Stimulated activated CD8-positive, alpha-beta memory T cell treated with anti-CD3 and anti-CD28 coated beads, Interleukin-15, amount 100 ng/mL, for 48 hours (primary cell): ENCODE measurements at regions not wholly inside any gene's neighbourhood (a gene's known extent, or its start where the extent isn't known, plus 50 kb on each side); places are given as distances from the start of the nearest gene placed in this dataset.

Source experiments
- DNase-seq, 2 donors: peaks; one replicate each; pipeline ENCODE4 v3.0.0-alpha.2; 2020; ENCODE audit warnings: low read depth in 2 of 2

DNA sequence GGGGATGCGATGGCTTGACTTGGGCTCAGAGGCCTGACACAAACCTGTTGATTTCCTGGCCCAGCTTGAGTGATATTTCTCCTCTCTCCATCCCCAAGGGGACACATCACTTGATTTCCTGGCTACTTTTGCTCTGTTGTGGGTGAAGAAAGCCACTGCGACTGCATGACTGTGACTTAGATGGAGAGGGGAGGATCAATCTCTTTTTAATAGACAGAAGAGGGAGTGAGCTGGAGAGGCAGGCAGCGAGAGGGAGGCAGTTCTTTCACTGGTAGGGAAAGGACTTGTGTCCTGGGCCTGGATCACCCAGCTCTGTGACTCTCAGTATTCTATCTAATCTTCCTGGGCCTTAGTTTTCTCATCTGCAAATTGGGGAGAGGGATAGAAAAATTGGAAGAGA is 189.8 kb upstream of the RGMA start:
- DNase-seq = no peak

DNA sequence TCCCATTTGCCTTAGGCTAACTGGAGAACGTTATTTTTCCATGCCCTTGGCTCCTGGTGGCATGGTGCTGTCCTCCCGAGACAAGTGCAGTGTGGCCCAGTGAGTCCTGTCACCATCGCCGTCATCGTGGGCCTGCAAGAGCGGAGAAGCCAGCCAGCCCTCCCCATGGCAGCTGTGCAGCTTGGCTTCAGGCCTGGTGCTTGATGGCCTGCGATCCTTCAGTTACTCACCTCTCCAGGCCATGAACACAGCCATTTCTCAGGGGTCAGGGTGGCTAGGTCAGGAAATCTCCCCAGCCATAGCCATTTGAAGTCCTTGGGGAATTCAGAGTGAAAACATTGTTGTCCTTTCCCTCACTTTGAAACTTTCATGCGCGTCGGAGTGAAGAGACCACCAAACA is 189.0 kb upstream of the RGMA start:
- DNase-seq = no peak

DNA sequence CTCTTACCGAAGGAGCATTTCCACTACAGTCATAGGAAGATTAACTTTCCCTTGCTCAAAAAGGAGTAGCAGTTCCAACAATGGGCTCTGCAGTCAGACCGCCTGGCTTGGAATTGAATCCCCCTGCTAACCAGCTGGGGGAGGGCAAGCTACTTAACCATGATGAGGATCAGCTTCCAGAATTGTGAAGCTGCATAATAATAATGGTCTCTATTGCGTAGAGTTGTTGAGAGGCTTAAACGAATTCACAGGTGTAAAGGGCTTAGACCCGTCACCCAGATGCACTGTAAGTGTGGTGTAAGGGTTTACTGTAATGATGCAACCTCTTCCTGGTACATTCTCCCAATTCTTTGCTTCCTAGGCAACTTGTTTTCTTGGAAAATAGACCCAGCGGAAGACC is 185.2 kb upstream of the RGMA start:
- DNase-seq = no peak

DNA sequence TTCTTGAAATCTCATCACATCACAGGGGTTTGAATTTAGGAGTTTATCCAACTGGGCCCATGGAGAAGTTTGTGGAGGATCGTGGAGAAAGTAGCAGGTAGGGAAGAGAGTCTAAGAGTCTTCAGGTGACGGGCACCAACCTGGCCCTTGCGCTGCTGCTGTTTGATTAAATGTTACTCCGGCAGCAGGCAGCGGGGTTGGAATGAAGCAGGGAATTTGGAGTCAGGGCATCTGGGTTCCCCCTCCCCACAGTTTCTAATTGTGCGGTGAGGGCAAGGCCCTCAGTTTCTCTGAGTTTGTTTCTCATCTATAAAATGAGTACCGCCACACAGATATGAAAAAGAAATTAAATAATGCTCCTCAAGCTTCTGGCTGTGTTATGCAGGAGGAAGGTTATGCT is 182.9 kb upstream of the RGMA start:
- DNase-seq = no peak

GRCh38 chr15:93270937-93271467 is 182.0 kb upstream of the RGMA start:
- no peak for DNase-seq

DNA sequence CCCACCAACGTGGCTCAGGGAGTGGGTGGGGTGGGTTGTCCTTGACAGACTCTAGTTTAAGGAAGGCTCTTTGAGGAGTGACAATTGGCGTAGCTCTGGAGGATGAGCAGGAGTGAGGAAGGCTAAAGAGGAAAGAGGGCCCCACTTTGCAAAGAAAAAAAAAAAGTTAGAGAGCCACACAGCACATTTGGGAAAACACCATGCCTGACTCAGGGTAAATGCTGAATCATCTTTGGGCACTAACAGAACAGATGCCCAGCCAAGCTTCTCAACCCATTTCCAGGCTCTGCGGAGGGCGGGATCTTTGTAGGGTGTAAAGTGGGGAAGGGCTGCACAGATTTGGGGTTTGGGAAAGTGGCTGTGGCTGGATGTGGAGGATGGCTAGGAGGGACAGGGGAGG is 179.1 kb upstream of the RGMA start:
- no peak for DNase-seq

GRCh38 chr15:93266291-93266690 is 177.3 kb upstream of the RGMA start:
- DNase-seq = no peak

GRCh38 chr15:93265111-93265556 is 176.1 kb upstream of the RGMA start:
- DNase-seq = no peak

GRCh38 chr15:93261845-93262244 is 172.8 kb upstream of the RGMA start:
- DNase-seq = no peak

- DNase-seq = no peak
Measured at GRCh38 chr15:93257920-93258319, 168.9 kb upstream of the RGMA start.

DNA sequence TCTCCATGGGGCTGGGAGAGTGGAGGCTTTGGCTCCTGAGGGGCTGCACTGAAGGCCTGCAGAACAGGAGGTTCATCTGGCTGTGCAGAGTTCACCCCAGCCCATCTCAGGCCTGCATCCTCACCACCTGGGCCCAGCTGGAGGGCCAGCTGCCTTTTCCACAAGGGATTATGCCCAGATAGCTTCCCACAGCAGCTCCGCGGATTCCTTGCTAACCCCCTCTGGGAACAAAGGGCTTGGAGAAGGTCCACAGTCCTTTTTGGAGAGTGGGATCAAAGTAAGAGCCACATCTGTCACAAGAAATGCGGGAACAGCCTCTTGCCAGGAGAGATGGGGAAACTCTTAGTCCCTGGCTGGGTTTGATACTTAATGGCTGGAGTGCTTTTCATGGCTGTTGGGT is 164.7 kb upstream of the RGMA start:
- DNase-seq = no peak

DNA sequence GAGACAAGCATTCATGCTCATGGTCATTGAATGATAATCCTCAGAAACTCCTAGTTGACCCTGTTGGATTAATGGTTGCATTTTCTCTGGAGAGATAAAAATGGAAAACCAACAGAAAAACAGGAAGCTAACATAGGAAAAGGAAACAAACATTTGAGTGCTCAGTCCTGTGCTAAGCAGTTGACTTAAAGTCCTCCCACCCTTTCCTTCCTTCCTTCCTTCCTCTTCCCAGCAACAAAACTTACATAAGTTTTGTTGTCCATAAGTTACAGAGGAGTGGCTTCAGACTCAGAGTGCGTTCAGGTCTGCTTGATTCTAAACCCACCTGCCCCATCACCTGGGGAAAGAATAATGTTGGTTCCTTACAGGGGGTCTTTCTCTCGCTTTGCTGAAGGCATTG is 163.8 kb upstream of the RGMA start:
- DNase-seq = no peak

- DNase-seq = no peak
Measured at GRCh38 chr15:93250950-93251349, 161.9 kb upstream of the RGMA start.

DNA sequence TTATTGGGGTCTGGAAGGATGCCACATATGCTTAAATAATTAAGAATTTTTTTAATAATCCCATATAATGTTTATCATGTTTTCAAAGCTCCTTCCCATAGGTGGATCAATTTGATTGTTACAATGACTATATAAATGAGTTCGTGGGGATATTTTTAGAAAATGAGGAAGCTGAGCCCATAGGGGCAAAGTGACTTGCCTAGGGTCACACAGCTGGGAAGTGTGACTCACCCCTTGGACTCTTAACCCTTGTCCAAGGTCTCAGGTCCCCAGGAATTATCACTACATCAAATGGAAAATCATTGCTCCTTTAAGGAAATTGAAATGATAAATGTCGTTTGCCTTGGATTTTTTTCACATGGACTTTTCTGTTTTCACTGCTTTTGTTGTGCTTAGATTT is 161.2 kb upstream of the RGMA start:
- DNase-seq = no peak

- no peak for DNase-seq
Measured at GRCh38 chr15:93249623-93250022, 160.6 kb upstream of the RGMA start.

- peak in 1 of 2 donors; percentile 2 for DNase-seq
Measured at GRCh38 chr15:93247466-93248121, 158.6 kb upstream of the RGMA start.

DNA sequence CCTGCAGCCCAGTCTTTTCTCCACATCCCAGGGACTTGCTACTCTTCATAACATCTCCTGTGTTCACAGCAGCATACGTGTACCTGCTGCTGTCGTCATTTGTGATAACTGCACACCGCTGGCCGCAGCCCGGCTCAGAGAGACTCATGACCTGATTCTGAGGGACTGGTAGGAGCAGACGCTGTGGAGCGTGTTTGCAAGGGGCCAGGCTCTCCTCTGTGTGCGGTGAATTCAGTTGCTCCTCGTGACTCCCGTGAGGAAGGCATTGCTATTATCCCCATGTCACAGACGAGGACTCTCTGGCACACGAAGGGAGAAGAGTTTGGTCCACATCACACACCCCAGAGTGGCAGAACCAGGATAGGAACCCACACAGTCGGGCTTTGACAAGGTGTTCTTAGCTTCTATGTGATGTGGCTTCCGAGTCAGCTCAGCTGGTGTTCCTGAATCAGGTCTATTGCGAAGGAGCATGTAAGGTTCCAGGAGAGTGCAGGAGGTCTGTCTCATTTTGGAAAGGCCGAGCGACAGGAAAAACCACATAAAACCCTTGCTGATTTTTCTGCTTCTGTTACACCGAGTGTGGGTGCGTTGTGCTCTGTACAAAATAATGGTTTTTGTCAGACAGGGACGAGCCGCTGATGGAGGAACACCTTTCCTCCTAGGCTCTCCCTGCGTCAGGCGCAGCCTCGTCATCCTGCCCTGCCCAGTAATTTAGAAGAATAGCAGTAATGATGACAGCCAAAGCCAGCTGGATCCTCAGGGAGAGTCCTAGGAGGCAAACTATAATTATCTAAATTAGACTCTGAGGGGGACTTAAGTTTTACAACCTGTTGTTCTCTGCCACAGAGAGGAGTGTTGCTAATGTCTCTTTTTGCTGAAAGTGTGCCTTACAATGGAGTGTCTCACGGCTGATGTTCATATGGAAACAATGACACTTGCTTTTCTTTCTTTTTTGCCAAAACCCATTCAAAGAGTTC is 157.5 kb upstream of the RGMA start:
- no peak for DNase-seq

DNA sequence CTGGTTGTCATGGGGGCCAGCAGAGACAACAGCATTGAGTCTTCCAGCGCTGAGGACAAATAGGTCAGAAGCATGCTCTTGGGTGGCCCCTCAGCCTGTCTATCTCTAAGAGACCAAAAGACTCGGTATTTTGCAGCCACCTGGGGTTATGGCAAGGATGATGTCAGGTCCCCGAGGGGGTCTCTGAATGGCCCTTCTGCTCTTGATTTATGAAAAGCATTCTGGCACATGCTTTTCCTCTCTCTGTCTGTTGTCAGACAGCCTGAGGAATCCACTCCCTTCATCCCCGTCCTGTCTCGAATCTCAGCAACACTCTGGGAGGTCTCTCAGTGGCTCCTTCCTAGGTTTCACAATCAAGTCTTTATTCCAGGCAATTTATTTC is 156.6 kb upstream of the RGMA start:
- DNase-seq = no peak

DNA sequence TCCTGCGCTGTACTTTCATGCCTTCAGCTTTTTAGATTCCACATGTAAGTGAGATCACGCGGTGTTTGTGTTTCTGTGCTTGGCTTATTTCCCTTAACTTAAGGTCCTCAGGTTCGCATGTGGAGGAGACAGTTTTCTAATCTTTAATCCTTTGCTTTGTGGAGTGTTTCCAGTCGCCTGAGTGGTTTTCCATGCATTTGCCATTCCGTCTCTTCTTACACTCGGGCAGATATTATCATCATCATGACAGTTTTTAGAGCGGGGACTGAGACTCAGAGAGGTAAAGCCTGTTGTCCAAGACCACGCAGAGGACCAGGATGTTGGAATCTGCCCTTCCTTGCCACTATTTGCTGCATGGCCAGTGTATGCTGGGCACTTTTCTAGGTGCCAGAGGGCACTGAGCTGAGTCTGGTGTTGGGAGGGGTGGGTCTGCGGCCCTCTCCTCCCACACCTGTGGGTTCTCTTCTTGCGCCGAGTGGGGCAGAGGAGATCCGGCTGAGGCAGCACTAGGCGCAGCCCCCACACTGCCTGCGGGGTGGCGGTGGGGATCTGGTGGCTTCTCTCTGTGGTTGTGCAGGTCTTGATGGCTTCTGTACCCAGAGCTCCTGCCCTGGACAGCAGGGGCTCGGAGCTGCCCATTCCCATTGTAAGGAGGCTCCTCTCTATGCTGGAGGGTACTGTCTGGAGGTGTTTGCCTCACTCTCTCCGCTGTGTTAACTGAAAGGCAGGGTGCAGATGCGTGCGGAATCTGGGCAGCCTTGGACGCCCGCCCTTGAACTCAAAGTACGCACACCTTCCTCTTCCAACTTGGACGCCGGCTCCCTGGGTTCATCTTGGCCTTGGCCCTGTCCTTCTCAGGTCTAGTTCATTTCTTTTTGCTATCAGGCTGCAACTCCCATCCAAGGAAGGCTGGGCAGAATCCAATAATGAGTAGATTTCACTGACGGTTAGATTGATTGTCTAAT is 156.0 kb upstream of the RGMA start:
- DNase-seq = no peak

DNA sequence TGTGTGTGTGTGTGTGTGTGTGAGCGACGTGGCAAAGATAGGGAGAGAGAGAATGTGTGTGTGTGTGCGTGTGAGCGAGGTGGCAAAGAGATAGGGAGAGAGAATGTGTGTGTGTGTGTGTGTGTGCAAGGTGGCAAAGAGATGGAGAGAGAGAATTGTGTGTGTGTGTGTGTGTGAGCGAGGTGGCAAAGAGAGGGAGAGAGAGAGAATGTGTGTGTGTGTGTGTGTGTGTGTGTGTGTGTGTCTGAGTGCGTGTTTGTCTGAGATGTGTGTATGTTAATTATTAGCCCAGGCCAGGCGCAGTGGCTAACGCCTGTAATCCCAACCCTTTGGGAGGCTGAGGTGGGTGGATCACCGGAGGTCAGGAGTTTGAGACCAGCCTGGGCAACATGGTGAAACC is 154.6 kb upstream of the RGMA start:
- no peak for DNase-seq

DNA sequence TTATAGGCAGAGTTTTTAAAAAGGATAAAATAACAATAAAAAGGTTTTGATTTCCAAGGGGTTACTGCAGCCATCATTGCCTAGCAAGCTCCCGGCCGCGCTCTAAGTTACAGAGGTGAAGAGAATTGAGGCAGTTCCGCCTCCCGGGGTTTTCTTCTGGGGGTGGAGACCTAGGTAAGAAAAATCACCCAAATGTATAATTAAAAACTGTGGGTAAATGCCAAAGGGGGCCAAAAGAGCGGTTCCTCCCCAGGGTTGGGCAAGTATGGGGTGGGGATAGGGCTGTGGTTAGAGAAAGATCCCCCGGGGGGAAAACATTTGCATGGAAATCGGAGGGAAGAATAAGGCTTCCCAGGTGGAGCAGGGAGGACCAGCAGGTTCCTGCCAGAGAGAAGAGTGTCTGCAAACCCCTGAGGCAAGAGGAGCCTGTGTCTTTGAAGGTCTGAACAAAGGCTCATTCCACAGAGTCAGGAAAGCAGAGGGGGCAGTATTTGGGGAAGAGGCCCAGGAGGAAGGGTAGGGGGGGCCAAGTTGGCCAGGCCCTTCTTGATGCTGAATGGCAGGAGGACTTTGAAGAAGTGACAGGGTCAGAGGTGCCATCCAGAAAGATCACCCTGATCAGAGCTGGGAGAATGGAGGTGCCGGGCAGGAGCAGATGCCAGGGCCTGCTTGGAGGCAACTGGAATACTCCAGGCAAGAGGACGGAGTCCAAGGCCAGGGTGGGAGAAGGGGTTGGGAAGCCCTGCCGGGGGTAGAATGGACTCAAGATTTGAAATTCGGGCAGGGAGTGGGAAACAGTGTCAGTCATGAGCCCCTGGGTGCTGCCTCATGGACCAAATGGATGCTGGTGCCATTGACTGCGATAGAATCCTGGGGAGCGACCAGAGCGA is 152.9 kb upstream of the RGMA start:
- no peak for DNase-seq
